Lower leg skin (tissue), 4 donors: ENCODE measurements at regions not wholly inside any gene's neighbourhood (a gene's known extent, or its start where the extent isn't known, plus 50 kb on each side); places are given as distances from the start of the nearest gene placed in this dataset.

ENCODE experiments used
- DNase-seq, 2 donors: peaks; one replicate each; pipeline ENCODE4 v3.0.0-alpha.2; 2019; ENCODE audit warnings: low spot score in 2 of 2
- H3K4me3 ChIP-seq: fragments of 200-600 bp; sonication (generic); 2 replicates; pipeline ENCODE4 v1.5.1; 2017; ENCODE audit warnings: mild to moderate bottlenecking, low read depth; ENCODE audit not compliant: poor library complexity, severe bottlenecking
- CTCF ChIP-seq, 3 donors: fragments of 450-650 bp; IDR thresholded peaks; one replicate each; pipeline ENCODE4 v1.5.1; 2016; ENCODE audit warnings: antibody characterized with exemption in 3 of 3, mild to moderate bottlenecking in 3 of 3, moderate library complexity in 2 of 3
- POLR2A ChIP-seq, 2 donors: fragments of 450-650 bp; IDR thresholded peaks; one replicate each; pipeline ENCODE4 v1.6.1; 2016 to 2017; ENCODE audit warnings: antibody characterized with exemption in 2 of 2, mild to moderate bottlenecking in 1 of 2, moderate library complexity in 1 of 2
- WGBS, 2 donors: methylation state at CpG; one replicate each; pipeline ENCODE4 v1.1.5; 2018; 5-methylcytosine and 5-hydroxymethylcytosine counted together
- intact Hi-C: fragments of 100-400 bp; cut with DNase I; formaldehyde crosslinking; loops from one replicate; pipeline ENCODE4 v1.15.0; 2023; ENCODE audit warnings: low total_unique reads

DNA sequence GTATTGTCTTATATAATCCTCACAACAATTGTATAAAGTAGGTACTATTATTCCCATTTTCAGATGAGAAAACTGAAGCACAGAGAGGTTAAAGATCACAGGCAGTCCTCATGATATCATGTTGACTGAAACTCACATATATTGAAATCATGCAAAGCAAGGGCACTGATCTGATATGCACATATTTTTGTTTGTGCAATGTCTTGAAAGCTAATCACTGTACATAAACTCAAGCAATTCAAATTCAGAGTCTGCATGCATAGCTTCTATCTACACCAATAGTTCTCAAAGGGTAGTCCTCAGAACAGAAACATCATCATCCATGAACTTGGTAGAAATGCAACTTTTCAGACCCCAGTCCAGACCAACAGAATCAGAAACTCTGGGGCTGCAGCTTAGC, 119.2 kb upstream of the STT3B start:
- TF ChIP-seq POLR2A (IDR thresholded peaks at IDR 0.05) (no peak), CTCF (IDR thresholded peaks at IDR 0.05) (no peak)
- no peak for DNase-seq
- intact Hi-C loops = no loop called here
- no peak overlapping the region for H3K4me3 ChIP-seq

DNA sequence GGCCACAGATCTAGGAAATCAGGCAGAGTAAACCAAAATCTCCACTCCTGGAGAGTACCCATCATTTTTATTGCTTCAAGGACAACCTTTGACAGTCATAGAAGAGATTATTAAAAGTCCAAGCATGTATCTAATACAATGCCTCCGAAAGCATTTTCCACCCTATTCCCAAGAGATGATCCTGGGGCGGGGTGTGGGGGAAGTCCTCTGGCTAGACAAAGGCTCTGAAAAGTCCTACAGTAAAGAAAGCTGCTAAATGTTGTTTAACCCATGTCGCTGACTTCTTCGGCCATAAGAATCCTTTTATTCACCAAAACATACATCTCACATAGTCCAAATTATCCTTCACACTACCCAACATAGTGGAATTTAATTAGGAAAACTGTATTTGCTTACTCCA, 115.7 kb upstream of the STT3B start:
- H3K4me3 ChIP-seq = no peak overlapping the region
- WGBS, 2 donors = 77 to 81% methylated on average over 4 of the region's 4 CpGs
- intact Hi-C loops = no loop called here
- DNase-seq = no peak
- TF ChIP-seq POLR2A (IDR thresholded peaks at IDR 0.05) (no peak), CTCF (IDR thresholded peaks at IDR 0.05) (no peak)

- H3K4me3 ChIP-seq = no peak overlapping the region
- TF ChIP-seq CTCF (IDR thresholded peaks at IDR 0.05) (no peak), POLR2A (IDR thresholded peaks at IDR 0.05) (no peak)
- WGBS, 2 donors = 88 to 93% methylated on average over 1 of the region's 1 CpG
- no peak for DNase-seq
- intact Hi-C loops = no loop called here
Observed at GRCh38 chr3:31417486-31417885, 115.2 kb upstream of the STT3B start.

DNA sequence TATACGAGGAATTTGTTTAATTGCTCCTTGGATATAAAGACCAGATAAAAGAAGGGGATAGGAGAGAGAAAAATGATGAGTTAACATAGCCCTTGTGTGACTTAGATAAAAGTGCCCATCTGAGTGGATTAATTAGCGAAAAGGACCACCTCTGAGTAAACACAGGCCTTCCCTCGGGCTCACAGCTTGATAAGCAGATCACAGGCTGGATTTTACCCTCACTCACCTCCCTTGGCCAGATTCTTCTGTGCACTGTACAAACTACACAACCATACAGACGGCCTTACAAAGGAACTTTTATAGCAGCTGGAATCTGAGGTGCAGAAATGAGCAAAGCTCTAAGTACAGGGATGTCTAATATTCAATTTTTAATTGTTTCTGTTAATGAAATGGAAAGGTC, 112.4 kb upstream of the STT3B start:
- 92 to 94% methylated on average over 4 of the region's 4 CpGs for WGBS, 2 donors
- DNase-seq = no peak
- no peak overlapping the region for H3K4me3 ChIP-seq
- intact Hi-C loops = no loop called here
- TF ChIP-seq CTCF (IDR thresholded peaks at IDR 0.05) (no peak), POLR2A (IDR thresholded peaks at IDR 0.05) (no peak)

DNA sequence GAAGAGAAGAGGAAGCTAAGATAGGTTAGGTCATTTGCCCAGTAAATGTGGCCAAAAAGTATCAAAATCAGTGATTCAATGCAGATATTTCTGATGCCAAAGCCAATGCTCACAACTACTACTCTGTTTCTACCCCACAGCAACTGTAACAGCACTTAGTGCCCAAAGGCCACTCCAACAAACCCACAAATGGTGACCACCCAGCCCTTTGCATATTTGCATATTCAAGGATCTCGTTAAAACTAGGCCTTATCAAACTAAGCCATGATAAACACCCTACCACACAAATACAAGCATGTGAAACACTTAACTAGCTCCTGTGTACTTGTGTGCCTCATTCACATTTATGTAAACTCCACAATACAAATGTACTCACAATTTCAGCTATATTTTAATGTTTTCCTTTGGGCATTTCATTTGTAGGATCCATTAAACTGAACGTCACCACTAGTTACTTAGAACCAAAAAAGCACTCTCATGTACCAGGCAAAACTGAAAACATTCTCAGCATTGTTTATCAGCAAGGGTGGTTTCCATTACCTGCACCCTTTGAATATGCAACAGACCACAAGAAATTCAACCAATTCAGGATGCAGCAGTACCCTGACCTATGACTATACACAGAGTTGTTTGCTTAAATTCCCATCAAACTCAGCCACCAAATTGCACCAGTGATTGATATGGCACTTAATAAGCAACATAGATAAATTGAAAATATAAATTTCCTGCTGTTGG, 111.2 kb upstream of the STT3B start:
- H3K4me3 ChIP-seq = no peak overlapping the region
- WGBS, 2 donors = 84 to 90% methylated on average over 2 of the region's 2 CpGs
- intact Hi-C loops = no loop called here

More for the DNA sequence above, 111.2 kb upstream of the STT3B start:
- TF ChIP-seq POLR2A (IDR thresholded peaks at IDR 0.05) (no peak), CTCF (IDR thresholded peaks at IDR 0.05) (no peak)
- DNase-seq = no peak
